ENCODE measurements at regions not wholly inside any gene's neighbourhood (a gene's known extent, or its start where the extent isn't known, plus 50 kb on each side); places are given as distances from the start of the nearest gene placed in this dataset.
A peak's percentile ranks its signal among the peaks of the same experiment; 100 is the strongest.
"Not testable (repeated sequence)": the region's sequence is repeated elsewhere in the genome, so short reads cannot be mapped to it uniquely, and the experiment has no call there.

DNA sequence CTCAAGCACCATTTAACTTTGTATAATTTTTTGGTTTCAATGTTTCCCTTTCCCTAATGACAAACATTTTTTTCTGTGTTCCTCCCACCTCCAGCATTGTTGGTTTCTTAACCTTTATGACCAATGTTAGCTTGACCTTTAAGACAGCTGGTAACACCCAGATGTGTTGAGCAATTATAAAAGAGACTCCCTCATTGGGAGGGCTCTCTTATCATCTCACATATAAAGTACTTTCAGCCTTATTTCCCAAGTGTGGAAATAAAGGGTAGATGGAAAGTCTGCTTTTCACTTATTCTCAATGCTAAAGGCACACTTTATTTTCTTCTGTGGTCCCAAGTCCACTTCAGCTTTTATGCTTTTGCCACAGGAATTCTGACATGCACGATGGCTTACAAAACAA lies 1420.4 kb downstream of the RAPGEF2 start:
- no peak for DNase-seq

DNA sequence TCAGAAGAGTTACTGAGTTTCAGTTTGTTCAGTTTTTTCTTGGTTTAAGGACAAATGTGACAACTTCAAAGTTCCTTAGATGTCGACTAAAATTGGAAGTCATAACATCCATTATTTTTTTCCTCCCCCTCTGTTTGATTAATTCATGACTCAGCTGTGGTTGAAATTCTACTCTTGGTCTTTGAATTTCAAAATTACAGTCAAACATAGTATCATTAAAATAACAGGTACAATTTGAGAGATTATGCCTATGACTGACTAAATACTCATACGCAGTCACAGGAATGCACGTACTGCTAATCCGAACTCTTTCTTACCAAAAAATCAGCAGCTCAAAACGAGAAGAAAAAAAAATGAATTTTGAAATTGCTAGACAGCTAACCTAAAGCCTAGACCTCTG lies 1434.8 kb downstream of the RAPGEF2 start:
- DNase-seq, result no peak

DNA sequence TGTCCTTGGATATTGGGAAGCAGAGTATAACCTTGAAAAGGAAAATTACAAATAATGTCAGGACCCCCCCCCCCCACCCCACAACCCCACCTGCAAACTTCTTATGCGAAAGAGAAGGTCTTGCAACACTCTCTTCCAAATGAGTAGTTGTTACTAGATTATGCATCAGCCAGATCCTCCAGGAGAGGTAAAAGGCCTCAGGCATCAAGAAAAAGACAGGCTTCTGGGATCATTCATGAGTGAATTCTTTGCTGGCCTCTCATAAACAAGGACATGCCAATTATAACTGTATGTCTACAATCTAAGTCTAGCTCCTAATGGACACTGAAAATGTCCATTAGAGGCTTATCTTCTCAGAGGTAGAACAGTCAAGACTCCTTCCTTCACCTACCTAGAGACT lies 1443.3 kb downstream of the RAPGEF2 start:
- DNase-seq, result peak; percentile 44

DNA sequence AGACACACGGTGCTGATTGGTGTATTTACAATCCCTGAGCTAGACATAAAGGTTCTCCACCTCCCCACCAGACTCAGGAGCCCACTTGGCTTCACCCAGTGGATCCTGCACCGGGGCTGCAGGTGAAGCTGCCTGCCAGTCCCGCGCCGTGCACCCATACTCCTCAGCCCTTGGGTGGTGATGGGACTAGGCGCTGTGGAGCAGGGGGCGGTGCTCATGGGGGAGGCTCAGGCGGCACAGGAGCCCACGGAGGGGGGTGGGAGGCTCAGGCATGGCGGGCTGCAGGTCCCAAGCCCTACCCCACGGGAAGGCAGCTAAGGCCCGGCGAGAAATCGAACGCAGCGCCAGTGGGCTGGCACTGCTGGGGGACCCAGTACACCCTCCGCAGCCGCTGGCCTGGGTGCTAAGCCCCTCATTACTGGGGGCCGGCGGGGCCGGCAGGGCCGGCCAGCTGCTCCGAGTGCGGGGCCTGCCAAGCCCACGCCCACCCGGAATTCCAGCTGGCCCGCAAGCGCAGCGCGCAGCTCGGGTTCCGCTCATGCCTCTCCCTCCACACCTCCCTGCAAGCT lies 1447.2 kb downstream of the RAPGEF2 start:
- not testable (repeated sequence) for DNase-seq

DNA sequence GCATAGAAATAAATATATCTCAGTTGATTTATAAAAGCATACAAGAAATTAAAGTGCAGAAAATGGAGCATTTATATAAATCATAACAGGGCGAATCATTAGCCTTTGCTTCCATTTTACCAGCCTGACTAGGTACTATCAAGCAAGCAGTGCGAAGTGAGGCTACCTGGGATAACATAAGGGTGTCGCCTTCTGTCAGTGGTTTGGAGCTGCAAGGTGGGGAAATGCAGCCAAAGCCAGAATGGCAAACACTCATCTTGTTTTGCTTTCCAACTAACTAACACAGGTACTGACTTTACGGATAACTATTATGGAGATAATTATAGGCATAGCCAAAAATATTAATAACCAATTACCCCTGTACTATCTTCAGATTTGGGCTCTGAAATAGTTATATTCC lies 1459.8 kb downstream of the RAPGEF2 start:
- DNase-seq, result no peak

DNA sequence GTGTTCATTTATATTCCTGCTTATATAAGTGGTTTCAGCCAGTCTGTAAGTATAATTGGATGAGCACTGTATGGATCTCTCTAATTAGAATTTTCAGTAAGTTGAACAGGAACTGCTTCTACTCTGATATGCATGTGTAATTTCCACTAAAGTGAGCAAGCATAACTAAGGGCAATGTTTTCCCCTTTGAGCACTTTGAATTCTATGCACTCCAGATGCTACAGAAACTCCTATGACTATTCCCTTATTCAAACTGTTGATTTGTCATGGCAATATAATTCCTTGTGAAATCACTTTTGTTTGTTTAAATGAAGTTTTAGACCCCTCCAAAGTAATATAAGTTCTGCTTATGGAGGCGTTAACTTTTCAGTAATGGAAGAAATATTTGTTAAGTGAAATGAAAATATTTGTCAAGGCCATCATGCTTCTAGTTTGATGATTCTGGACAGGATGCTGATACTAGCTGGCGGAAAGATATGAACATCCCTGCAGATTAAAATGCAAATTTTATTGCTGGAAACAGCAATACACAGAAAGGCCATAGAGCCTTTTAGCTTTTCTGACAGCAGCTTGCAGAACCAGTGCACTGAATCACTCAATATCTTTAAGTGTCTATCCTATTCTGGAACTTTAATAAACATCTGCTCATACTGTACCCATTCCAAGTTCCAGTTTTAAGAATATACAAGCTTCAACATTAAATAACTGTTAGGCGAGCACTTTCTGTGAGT lies 1460.8 kb downstream of the RAPGEF2 start:
- no peak for DNase-seq

DNA sequence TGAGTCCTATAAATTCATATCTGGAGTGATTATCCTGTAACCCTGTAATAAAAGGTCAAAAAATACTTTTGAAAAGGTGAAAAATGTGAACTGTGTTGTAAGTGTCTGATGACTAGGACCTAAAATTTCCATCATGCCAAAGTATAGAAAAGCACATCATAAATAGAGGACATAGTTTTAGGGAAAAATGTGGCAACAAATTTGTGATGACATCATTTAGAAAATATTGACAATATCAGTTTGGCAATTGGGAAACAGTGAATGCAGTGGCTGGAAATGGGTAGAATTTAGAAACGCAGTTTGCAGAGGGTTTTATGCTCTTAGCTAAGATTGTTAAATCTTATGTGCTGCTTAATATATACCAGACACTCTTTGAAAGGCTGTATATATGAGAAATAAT lies 1464.8 kb downstream of the RAPGEF2 start:
- DNase-seq, result no peak

DNA sequence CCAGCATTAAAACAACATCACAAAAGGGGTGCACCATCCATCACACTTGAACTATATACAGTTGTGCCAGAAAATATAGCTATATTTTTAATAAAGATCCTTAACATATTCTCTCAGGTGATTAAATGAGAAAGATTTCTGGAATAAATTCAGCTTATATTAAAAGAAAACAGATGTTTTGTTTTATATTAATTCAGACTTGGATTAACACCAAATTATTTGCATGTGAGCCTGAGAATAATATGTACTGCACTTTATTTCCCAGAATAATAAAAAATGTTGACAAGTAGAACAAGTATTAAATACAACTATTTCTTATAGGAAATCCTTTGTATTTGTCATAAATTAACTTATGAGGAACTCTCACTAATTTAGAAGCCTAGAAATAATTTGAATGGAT lies 1467.4 kb downstream of the RAPGEF2 start:
- DNase-seq, result no peak

DNA sequence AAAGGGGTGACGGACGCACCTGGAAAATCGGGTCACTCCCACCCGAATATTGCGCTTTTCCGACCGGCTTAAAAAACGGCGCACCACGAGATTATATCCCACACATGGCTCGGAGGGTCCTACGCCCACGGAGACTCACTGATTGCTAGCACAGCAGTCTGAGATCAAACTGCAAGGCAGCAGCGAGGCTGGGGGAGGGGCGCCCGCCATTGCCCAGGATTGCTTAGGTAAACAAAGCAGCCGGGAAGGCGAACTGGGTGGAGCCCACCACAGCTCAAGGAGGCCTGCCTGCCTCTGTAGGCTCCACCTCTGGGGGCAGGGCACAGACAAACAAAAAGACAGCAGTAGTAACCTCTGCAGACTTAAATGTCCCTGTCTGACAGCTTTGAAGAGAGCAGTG lies 1471.4 kb downstream of the RAPGEF2 start:
- DNase-seq, result not testable (repeated sequence)

DNA sequence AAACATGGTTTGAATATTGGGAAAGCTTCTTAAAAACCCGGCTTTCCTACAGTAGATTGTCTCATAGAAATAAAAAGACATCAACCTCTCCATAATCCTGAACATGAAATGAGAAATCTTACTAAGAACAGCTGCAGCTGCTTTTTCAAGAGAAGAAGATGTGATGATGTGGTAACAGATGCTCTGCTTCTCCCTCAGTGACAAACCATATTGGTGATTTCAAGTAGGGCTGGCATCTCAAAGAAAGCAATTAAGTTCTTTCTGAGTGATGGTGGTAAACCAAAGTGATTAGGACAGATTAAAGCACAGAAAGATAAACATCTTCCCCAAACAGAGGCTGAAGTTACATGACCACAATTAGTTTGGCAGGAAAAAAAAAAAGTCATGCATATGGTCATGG lies 1477.7 kb downstream of the RAPGEF2 start:
- peak; percentile 58 for DNase-seq

DNA sequence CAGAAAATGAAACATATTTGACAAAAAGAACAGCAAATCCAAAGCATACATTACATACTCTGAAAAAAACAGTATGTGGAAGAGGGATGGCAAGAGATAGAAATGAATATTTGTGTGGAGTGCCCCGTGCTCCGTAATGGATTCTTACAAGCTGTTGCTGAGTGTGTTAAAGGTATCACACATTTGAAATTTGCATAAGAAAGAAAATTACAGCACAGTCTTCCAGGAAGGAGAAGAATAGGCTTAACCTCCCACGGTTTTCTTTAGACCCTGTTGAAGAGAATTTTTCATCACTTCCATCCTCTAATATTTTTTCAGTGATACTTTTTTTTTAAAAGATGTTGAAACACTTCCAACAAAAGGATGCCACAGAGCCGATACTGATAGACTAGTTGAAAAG lies 1489.4 kb downstream of the RAPGEF2 start:
- no peak for DNase-seq

DNA sequence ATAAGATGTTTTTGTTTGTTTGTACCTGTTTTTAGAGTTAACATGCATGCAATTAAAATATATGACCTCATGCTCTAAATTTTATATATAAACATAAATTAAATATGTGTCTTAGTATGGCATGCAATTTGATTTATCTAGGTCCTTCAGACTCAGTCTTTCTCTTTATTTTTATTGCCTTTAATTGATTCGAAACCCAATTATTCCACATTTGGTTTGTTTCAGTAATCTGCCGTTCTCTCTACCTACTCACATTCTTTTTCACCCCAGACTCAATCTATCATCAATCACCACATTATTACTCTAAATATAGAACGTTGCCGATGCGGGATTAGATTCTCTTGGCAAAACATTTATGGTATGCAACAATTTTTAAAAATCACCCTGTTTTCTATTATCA lies 1492.8 kb downstream of the RAPGEF2 start:
- no peak for DNase-seq

DNA sequence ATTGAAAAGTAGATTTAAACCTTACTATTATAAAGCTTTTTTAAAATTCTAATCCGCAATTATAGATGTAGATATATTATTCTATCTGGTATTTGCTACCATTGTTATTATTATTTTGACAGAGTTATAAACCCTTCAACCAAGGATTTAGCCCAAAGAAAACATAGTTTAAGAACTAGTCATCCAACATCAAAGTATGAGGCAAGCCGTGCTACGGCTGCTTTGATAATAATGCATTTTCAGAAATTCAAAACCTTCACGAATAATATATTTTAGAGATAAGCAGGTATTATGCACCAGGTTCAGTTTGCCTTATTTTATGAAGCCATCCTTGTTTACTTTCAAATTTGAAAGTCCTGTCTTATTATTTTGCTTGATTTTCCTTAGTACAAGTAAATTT lies 1501.7 kb downstream of the RAPGEF2 start:
- DNase-seq, result no peak

DNA sequence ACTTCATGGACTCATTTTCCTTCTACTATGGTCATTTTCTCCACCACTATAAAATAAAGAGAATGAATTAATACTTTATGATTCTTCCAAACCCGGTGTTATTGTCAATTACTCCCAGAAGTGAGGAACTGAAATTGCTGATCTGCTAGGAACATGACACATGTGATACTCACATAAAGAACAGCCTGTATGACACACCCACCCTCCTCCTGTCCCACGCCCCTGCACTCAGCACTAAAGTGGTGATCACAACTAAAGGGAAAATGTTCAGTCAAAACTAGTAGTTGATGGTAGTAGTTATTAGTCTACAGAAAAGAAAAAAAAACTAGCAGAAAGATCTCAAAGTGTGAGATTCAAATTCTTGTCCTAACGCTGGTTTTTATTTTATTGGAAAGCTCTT lies 1508.3 kb downstream of the RAPGEF2 start:
- no peak for DNase-seq

DNA sequence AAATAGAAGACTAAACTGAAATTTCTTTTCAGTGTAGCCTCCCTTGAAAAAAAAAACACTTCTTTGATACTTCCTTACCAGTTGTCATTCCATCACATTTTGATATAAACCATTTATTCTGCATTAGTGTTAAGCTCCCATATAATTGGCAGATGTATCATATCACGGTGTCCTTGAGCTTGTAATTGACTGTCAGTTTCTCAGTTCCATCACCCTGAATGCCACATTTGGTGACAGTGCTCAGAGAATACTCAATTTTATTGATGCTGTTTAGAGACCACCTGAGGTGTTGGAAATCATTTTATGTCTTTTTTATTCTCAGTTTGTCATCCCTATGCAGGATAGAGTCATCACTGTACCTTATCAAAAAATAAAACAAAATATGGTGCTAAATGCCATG lies 1528.2 kb downstream of the RAPGEF2 start:
- DNase-seq, result no peak

DNA sequence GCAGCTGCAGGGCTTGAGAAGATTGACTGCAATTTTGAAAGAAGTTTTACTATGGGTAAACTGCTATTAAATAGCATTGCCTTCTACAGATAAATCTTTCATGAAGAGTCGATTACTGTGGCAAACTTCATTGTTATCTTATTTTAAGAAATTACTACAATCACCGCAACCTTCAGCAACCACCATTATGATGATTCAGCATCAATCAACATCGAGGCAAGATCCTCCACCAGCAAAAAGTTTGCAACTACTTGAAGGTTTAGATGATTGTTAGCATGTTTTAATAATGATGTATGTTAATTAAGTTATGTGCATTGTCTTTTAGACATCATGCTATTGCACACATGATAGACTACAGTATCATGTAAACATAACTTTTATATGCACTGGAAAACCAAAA lies 1511.0 kb downstream of the FSTL5 start:
- no peak for DNase-seq

DNA sequence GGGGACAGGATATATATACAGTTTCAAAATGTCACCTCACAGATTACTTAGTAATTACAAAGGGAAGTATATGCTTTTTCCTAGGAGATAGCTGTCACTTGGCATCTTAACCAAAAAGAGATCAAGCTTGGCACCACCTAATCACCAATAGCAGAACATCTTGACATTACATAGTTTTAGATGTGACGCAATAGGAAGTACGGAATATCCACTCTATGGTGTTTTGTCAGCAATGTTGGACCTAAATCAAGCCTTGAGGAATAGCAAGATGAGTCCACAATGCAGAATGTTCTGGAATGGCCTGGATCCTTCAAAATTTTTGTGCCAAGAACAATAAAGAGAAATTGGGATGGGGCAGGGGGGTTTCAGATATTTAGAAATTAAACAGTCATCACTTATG lies 1488.2 kb downstream of the FSTL5 start:
- DNase-seq, result no peak

DNA sequence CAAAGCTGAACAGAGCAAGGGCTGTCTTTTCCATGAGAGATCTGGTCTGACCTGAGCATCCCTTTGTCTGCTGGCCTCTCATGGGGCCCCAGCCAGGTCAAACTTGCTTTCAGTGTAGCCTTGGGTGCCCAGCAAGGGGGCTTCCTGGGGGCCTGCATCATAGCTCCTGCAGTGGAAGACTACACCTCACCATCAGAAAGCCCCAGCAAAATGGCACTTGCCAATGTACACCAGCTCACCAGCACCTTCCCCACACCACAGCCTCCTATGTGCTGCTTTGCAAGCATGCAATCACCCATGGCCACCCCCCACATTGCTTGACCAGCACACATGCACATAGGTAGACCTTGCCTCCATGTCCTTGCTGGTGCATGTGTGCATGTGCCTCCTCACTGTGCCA lies 1478.1 kb downstream of the FSTL5 start:
- DNase-seq, result no peak

DNA sequence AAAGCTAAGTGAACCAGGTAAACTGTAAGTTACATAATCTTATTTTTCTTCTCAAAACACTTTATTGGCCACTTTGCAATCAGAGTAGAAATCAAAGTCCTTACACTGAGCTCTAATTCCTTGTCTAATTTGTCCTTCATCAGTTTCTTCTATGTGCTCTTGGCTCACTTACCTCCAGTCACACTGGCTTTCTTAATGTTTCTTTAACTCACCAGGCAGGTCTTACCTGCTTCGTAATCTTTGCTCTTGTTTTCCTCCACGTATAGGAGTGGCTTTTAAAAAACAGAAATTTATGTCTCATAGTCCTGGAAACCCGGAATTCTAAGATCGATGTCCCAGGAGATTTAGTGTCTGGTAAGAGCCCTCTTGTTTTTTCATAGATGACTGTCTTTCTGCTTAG lies 1462.1 kb downstream of the FSTL5 start:
- no peak for DNase-seq

DNA sequence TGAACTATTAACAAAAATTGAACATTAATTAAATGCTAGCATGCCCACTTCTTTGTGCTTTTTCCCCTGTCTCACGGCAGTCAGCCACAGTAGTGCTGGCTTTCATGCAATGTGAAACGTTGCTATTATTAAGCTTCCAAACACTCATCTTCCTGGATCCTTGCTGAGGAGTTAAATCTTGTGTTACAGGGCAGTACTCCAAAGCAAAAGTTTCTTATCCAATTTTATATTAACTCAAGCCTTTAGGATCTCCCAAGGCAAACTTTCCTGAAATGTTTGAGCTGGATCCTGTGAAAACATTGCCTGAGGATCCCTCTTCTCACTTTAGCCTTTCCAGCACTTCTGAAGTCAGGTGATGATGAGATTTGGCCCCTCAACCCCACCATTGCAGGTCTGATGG lies 1454.8 kb downstream of the FSTL5 start:
- DNase-seq, result no peak

DNA sequence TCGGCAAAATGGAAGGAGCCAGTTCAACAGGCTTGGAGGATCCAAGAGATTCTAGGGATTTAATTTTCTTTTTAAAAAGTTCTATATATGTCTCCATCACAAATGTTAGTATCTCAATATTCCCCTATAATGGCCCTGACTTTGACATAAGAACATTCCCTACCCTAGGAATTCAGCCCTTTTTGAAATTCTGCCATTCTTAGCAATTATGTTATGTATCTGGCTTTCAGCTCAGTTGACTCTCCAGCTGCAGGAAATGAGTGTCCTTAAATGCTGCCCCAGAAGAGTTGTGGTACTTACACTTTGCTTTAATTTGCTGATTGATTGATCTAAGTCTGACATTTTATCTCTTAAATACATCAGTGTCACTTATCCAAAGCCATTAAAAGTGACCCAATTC lies 1454.3 kb downstream of the FSTL5 start:
- no peak for DNase-seq

DNA sequence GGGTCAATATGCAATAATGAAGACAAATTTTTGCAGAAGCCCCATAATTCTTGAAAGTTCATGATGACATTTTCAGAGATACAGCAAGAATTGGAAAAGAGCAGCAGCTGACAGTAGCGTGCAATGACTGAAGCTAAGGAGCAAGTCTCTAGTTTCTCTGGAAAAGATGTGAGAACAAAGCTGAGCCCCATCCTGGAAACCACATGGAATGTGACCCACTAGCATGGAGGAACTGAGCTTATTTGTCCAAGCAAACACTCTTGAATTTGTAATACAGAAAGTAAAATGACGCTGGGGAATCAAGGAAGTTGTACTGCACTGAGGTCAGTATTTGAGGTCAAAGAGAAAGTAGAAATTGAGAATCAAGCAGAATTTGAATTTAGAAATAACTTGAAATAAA lies 1447.2 kb downstream of the FSTL5 start:
- no peak for DNase-seq

DNA sequence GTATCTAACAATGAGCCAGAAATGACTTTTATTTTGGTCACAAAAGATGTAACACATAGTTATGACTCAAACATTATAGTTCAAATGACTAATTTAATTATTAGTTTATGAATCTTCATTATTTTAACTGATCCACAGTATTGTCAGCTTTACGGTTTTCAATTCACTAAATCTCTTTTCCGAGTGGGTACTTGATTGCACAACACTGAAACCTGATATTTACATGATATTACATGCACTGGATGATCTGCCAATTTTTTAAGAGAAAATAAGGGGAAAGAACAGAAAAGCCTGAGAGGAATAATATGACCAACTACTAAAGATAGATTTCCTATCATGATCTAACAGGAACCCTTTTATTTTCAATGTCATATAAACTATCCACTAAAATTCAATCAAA lies 1446.0 kb downstream of the FSTL5 start:
- DNase-seq, result no peak

DNA sequence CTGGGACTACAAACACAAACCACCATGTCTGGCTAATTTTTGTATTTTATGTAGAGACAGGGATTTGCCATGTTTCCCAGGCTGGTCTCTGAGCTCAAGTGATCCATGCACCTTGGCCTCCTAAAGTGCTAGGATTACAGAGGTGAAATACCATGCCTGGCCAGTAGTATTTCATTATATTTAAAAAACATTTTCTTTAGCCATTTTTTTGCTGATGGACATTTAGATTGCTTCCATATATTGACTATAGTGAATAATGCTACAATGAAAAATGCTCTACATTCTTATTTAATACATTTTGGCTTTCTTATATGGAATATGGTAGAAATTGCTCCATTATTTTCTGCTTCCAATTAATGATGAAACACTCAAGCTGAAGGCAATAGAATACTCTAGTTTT lies 1439.7 kb downstream of the FSTL5 start:
- no peak for DNase-seq

DNA sequence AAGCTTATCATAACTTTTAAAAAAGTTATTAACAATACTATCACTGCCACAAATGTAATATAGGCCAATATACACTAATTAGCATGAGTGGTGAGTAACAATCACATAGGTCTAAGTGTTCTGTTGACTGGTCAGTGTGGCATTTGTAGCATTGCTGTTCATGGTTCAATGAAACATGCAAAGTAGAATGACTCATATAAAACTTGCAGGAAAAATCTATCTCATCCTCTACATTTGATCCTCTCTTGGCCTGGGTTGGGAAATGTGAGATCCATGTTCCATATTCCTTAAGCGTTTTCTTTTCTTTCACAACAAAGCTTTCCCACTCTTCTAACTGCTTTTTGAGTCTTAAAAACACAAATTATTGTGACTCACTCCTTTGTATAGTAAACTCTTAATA lies 1418.7 kb downstream of the FSTL5 start:
- no peak for DNase-seq
